HEK293T (cell line): ENCODE measurements at regions not wholly inside any gene's neighbourhood (a gene's known extent, or its start where the extent isn't known, plus 50 kb on each side); places are given as distances from the start of the nearest gene placed in this dataset.

Experiments
- ARNT ChIP-seq: fragments of 450-650 bp; IDR thresholded peaks from 2 replicates; pipeline ENCODE4 v1.6.1; 2017; ENCODE audit warnings: mild to moderate bottlenecking
- BHLHE40 ChIP-seq: fragments of 450-650 bp; IDR thresholded peaks from 2 replicates; pipeline ENCODE4 v1.6.1; 2016; ENCODE audit warnings: mild to moderate bottlenecking, moderate library complexity, borderline replicate concordance
- CTBP1 ChIP-seq: fragments of 450-650 bp; IDR thresholded peaks from 2 replicates; pipeline ENCODE4 v1.6.1; 2016; ENCODE audit warnings: borderline replicate concordance
- ELF4 ChIP-seq: fragments of 450-650 bp; IDR thresholded peaks from 2 replicates; pipeline ENCODE4 v1.6.1; 2017; ENCODE audit warnings: antibody characterized with exemption
- FOXA1 ChIP-seq: fragments of 450-650 bp; IDR thresholded peaks from 2 replicates; pipeline ENCODE4 v1.6.1; 2016; ENCODE audit warnings: mild to moderate bottlenecking
- FOXK2 ChIP-seq: fragments of 450-650 bp; IDR thresholded peaks from 2 replicates; pipeline ENCODE4 v1.6.1; 2016; ENCODE audit warnings: mild to moderate bottlenecking
- FOXM1 ChIP-seq: fragments of 450-650 bp; IDR thresholded peaks from 2 replicates; pipeline ENCODE4 v1.6.1; 2017; ENCODE audit warnings: mild to moderate bottlenecking, borderline replicate concordance
- HDGF ChIP-seq: fragments of 450-650 bp; IDR thresholded peaks from 2 replicates; pipeline ENCODE4 v1.6.1; 2017; ENCODE audit warnings: antibody characterized with exemption, borderline replicate concordance
- LEF1 ChIP-seq: fragments of 450-650 bp; IDR thresholded peaks from 2 replicates; pipeline ENCODE4 v1.6.1; 2017; ENCODE audit warnings: mild to moderate bottlenecking, borderline replicate concordance
- SP1 ChIP-seq: fragments of 450-650 bp; IDR thresholded peaks from 2 replicates; pipeline ENCODE4 v1.6.1; 2017
- SUZ12 ChIP-seq: fragments of 450-650 bp; IDR thresholded peaks from 2 replicates; pipeline ENCODE4 v1.6.1; 2016; ENCODE audit warnings: mild to moderate bottlenecking
- TARDBP ChIP-seq: fragments of 450-650 bp; IDR thresholded peaks from 2 replicates; pipeline ENCODE4 v1.6.1; 2016
- ZNF384 ChIP-seq: fragments of 450-650 bp; IDR thresholded peaks from 2 replicates; pipeline ENCODE4 v1.6.1; 2016

- TF ChIP-seq FOXK2 (no peak), SP1 (no peak), ELF4 (no peak), CTBP1 (no peak), ZNF384 (no peak), FOXM1 (no peak), HDGF (no peak), BHLHE40 (no peak), FOXA1 (no peak), LEF1 (no peak), ARNT (no peak), TARDBP (no peak), SUZ12 (no peak)
Measured at GRCh38 chr1:181251001-181251712, 162.7 kb downstream of the IER5 start.
